ENCODE measurements at regions not wholly inside any gene's neighbourhood (a gene's known extent, or its start where the extent isn't known, plus 50 kb on each side); places are given as distances from the start of the nearest gene placed in this dataset.
"Not testable (repeated sequence)": the region's sequence is repeated elsewhere in the genome, so short reads cannot be mapped to it uniquely, and the experiment has no call there.

- H3K27me3 ChIP-seq, result no peaks in the 10 kb centered on the region
- no peaks in the 10 kb centered on the region for H3K4me1 ChIP-seq
- DNase-seq, result no peak
- H3K36me3 ChIP-seq, result no peaks in the 10 kb centered on the region
- no peaks in the 10 kb centered on the region for H3K9me3 ChIP-seq (replicated peaks)
- no peak overlapping the region for H3K27ac ChIP-seq
- no peak overlapping the region for H3K4me3 ChIP-seq
These were observed 346.0 kb upstream of the DLGAP1 start for GRCh38 chr18:4801151-4801550.

- no peaks in the 10 kb centered on the region for H3K27me3 ChIP-seq
- no peaks in the 10 kb centered on the region for H3K9me3 ChIP-seq (replicated peaks)
- no peaks in the 10 kb centered on the region for H3K4me1 ChIP-seq
- H3K27ac ChIP-seq, result no peak overlapping the region
- no peaks in the 10 kb centered on the region for H3K36me3 ChIP-seq
- no peak for DNase-seq
- H3K4me3 ChIP-seq, result no peak overlapping the region
These were observed 342.0 kb upstream of the DLGAP1 start for GRCh38 chr18:4797002-4797685.

DNA sequence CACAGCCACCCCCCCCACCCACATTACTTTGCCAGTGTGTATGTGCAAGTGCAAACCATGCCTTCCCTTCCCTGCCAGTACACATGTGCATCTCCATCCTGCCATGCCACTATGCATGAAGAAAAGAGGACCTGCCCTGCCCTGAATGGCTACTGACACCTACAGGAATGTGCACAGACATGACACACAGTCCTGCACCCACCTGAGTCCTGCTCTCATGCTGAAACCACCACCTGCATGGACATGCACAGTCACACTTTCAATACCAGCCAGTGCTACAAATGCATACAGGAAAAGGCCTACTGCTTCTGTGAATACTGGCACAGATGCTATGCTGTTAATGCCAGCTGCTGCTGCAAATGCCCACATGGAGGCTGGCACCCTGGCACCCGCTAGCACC lies 334.4 kb upstream of the DLGAP1 start:
- Histone ChIP-seq H3K4me1 (no peaks in the 10 kb centered on the region), H3K9me3 (replicated peaks) (no peaks in the 10 kb centered on the region), H3K27ac (no peak overlapping the region), H3K36me3 (no peaks in the 10 kb centered on the region), H3K4me3 (no peak overlapping the region), H3K27me3 (no peaks in the 10 kb centered on the region)
- no peak for DNase-seq

- H3K27ac ChIP-seq, result no peak overlapping the region
- no peaks in the 10 kb centered on the region for H3K36me3 ChIP-seq
- H3K4me3 ChIP-seq, result no peak overlapping the region
- no peaks in the 10 kb centered on the region for H3K9me3 ChIP-seq (replicated peaks)
- DNase-seq, result no peak
- no peaks in the 10 kb centered on the region for H3K4me1 ChIP-seq
- no peaks in the 10 kb centered on the region for H3K27me3 ChIP-seq
These were observed 326.8 kb upstream of the DLGAP1 start for GRCh38 chr18:4781873-4782272.

DNA sequence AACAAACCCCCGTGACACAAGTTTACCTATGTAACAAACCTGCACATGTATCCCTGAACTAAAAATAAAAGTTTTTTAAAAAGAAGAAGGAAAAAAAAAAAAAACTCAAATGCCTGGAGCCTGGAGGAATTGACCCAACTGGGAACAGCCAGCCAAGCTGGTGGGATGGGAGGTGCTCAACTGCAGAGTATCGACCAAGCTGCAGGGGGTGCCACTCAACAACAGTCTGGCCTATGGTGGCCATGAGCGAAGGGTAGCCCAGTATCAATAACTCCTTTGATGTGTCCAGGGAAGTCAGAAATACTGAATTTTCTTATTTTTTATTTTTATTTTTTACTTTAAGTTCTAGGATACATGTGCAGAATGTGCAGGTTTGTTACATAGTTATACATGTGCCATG lies 310.3 kb upstream of the DLGAP1 start:
- Histone ChIP-seq H3K36me3 (no peaks in the 10 kb centered on the region), H3K27ac (no peak overlapping the region), H3K9me3 (replicated peaks) (no peaks in the 10 kb centered on the region), H3K4me1 (no peaks in the 10 kb centered on the region), H3K4me3 (no peak overlapping the region), H3K27me3 (no peaks in the 10 kb centered on the region)
- no peak for DNase-seq

DNA sequence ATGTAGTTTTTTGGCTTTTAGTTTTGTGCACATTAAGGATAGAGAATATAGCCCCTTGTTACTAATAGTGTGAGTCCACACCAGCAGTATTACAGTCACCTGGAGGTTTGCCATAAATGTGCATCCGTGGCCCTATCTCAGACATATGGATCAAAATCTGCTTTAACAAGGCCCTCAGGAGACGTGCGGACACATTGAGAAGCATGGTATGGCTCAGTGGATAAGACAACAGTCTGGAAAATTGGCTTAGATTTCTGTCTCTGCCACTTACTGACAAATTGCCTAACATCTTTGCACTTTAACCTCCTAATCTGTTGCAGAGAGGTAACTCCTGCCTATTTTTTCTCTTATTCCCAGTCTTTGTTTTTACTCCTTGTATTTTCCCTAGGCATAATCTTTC lies 307.2 kb upstream of the DLGAP1 start:
- Histone ChIP-seq H3K9me3 (replicated peaks) (no peaks in the 10 kb centered on the region), H3K4me1 (no peaks in the 10 kb centered on the region), H3K27me3 (no peaks in the 10 kb centered on the region), H3K4me3 (no peak overlapping the region), H3K27ac (no peak overlapping the region), H3K36me3 (no peaks in the 10 kb centered on the region)
- DNase-seq, result no peak

DNA sequence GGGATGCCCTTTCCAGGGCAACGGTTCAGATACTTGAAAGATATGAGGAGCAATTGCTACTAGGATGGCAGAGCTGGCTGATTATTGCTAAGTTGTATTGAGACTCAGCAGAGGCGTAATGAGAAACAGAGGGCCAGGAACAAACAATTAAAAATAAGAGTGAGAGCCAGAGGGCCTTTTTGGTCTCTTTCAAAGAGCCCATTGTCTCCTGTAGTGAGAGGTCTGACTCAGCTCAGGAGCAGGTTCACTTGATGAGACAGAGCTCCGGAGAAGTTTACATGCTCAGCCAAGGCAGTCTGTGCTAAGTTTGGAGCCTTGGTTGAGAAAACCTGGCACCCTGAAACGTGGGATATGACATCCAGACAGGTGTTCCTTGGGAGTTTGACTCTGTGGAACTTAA lies 303.9 kb upstream of the DLGAP1 start:
- Histone ChIP-seq H3K4me3 (no peak overlapping the region), H3K4me1 (no peaks in the 10 kb centered on the region), H3K36me3 (no peaks in the 10 kb centered on the region), H3K27me3 (no peaks in the 10 kb centered on the region), H3K27ac (no peak overlapping the region), H3K9me3 (replicated peaks) (no peaks in the 10 kb centered on the region)
- DNase-seq, result no peak

GRCh38 chr18:4755848-4756247 lies 300.7 kb upstream of the DLGAP1 start:
- Histone ChIP-seq H3K36me3 (no peaks in the 10 kb centered on the region), H3K27me3 (no peaks in the 10 kb centered on the region), H3K27ac (no peak overlapping the region), H3K4me3 (no peak overlapping the region), H3K9me3 (replicated peaks) (no peaks in the 10 kb centered on the region), H3K4me1 (no peaks in the 10 kb centered on the region)
- no peak for DNase-seq

DNA sequence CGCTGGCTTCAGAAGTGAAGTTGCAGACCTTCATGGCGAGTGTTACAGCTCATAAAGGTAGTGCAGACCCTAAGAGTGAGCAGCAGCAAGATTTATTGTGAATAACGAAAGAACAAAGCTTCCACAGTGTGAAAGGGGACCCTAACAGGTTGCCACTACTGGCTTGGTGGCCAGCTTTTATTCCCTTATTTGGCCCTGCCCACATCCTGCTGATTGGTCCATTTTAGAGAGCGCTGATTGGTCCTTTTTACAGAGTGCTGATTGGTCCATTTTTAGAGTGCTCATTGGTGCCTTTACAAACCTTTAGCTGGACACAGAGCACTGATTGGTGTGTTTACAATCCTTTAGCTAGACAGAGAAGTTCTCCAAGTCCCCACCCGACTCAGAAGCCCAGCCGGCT lies 298.0 kb upstream of the DLGAP1 start:
- not testable (repeated sequence) for H3K27me3 ChIP-seq; H3K4me3 ChIP-seq; H3K27ac ChIP-seq; DNase-seq; H3K4me1 ChIP-seq; H3K36me3 ChIP-seq; H3K9me3 ChIP-seq (replicated peaks)

- Histone ChIP-seq H3K27ac (no peak overlapping the region), H3K36me3 (no peaks in the 10 kb centered on the region), H3K4me1 (no peaks in the 10 kb centered on the region), H3K4me3 (no peak overlapping the region), H3K9me3 (replicated peaks) (no peaks in the 10 kb centered on the region), H3K27me3 (no peaks in the 10 kb centered on the region)
- no peak for DNase-seq
These were observed 296.4 kb upstream of the DLGAP1 start for GRCh38 chr18:4751523-4751922.

DNA sequence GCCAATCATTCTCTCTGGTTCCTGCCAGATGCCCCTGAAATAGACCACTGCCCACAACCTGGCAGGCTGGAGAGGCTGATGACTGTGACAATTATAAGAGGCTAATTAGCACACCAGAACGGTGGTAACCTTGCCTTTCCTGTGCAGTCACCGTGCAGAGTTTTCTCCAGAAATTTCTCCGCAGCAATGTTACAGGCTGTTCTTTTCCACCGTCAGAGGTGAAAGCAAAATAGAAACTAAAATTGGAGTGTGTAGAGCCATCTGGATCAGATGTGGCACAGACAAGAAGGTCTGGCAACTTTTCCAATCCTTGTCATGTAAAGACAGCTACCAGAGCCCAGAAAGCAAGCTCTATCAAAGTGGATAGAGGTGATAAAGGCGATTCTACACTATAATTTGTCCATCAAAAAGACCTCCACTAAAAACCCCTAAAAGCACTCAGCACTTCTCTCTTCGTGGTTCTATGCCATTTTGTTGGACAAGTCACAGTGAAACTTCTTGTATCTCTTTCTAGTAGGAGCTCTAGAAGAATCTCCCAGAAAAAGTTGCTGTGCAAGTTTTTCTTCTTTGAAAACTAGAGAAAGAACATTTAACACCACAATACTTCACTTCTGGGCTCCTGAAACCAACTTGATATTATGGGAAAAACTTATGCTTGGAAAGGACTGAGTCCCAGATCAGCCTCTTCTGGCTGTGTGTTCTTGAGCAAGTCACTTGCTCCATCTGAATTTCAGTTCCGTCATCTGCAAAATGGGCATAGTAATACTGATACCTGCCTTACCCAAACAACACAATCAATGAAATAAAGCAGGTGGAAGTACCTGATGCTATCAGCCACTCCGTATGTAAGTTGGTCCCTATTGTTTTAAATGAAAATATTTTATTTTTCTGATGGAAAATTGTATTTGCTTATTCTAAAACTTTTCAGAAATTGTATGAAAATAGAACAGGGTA lies 295.6 kb upstream of the DLGAP1 start:
- no peaks in the 10 kb centered on the region for H3K36me3 ChIP-seq
- no peaks in the 10 kb centered on the region for H3K4me1 ChIP-seq
- no peak overlapping the region for H3K27ac ChIP-seq
- no peak overlapping the region for H3K4me3 ChIP-seq
- H3K9me3 ChIP-seq (replicated peaks), result no peaks in the 10 kb centered on the region
- no peaks in the 10 kb centered on the region for H3K27me3 ChIP-seq
- no peak for DNase-seq

DNA sequence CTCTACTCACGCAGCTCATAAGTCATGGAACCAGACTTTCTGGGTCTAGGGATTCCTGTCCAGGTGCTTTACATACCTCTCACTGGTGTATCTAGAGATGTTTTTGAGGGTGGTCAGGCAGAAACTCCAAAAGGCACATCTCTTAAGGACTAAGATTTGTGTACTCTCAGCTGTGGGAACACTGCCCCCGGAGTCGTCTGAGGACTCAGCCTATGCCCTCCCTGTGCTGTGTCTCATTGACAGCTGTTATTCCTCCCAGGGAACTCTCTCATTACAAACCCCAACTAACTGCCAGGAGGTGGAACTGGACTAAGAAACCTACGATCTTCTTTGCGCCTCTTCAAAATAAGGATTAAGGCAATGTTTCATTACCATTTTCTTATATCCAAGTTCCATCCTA lies 293.9 kb upstream of the DLGAP1 start:
- DNase-seq, result no peak
- Histone ChIP-seq H3K9me3 (replicated peaks) (no peaks in the 10 kb centered on the region), H3K27ac (no peak overlapping the region), H3K36me3 (no peaks in the 10 kb centered on the region), H3K4me1 (no peaks in the 10 kb centered on the region), H3K4me3 (no peak overlapping the region), H3K27me3 (no peaks in the 10 kb centered on the region)

- H3K4me3 ChIP-seq, result no peak overlapping the region
- no peak for DNase-seq
- no peaks in the 10 kb centered on the region for H3K36me3 ChIP-seq
- H3K27me3 ChIP-seq, result no peaks in the 10 kb centered on the region
- no peaks in the 10 kb centered on the region for H3K4me1 ChIP-seq
- H3K27ac ChIP-seq, result no peak overlapping the region
- no peaks in the 10 kb centered on the region for H3K9me3 ChIP-seq (replicated peaks)
These were observed 279.8 kb upstream of the DLGAP1 start for GRCh38 chr18:4734903-4735302.

GRCh38 chr18:4734021-4734420 lies 278.9 kb upstream of the DLGAP1 start:
- H3K27ac ChIP-seq, result no peak overlapping the region
- H3K27me3 ChIP-seq, result no peaks in the 10 kb centered on the region
- no peak overlapping the region for H3K4me3 ChIP-seq
- H3K4me1 ChIP-seq, result no peaks in the 10 kb centered on the region
- H3K9me3 ChIP-seq (replicated peaks), result no peaks in the 10 kb centered on the region
- no peak for DNase-seq
- H3K36me3 ChIP-seq, result no peaks in the 10 kb centered on the region

GRCh38 chr18:4721545-4721944 lies 266.4 kb upstream of the DLGAP1 start:
- Histone ChIP-seq H3K9me3 (replicated peaks) (no peaks in the 10 kb centered on the region), H3K4me1 (no peaks in the 10 kb centered on the region), H3K27ac (no peak overlapping the region), H3K4me3 (no peak overlapping the region), H3K36me3 (no peaks in the 10 kb centered on the region), H3K27me3 (no peaks in the 10 kb centered on the region)
- no peak for DNase-seq

- no peaks in the 10 kb centered on the region for H3K27me3 ChIP-seq
- DNase-seq, result no peak
- no peak overlapping the region for H3K27ac ChIP-seq
- H3K4me1 ChIP-seq, result no peaks in the 10 kb centered on the region
- H3K4me3 ChIP-seq, result no peak overlapping the region
- H3K36me3 ChIP-seq, result no peaks in the 10 kb centered on the region
- H3K9me3 ChIP-seq (replicated peaks), result no peaks in the 10 kb centered on the region
These were observed 265.4 kb upstream of the DLGAP1 start for GRCh38 chr18:4720518-4720917.
